ENCODE measurements at regions not wholly inside any gene's neighbourhood (a gene's known extent, or its start where the extent isn't known, plus 50 kb on each side); places are given as distances from the start of the nearest gene placed in this dataset.

DNA sequence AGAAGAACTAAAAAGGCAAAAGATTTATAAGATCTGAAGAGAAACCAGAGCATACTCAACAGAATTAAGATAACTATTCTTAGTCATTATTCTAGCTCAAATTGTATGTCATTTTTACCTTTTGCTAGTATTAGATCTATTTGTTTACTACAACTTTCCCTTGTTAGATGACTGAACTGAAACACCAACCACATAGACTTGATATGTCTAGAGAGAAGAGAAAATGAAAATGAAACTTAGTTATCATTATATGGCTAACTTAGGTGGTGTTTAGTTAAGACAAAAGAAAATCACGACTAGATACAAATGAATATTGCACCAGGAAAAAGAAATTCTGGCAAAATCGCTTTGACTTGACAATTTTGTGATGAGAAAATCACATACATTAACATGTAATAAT, 690.8 kb downstream of the PCDH18 start:
- ChIA-PET CTCF (no interaction called here), POLR2A (no interaction called here)
- H3K9me3 ChIP-seq (ENCODE audit: control insufficient read depth, insufficient read depth, low read length): no peaks in the 10 kb centered on the region
- DNase-seq (ENCODE audit: low read depth, low spot score): no peak
- no peak overlapping the region for H3K4me3 ChIP-seq (ENCODE audit: low read depth, low read length)
- H3K27me3 ChIP-seq (ENCODE audit: control insufficient read depth, insufficient read depth, low read length): no peaks in the 10 kb centered on the region
- TF ChIP-seq, protein P1, sequence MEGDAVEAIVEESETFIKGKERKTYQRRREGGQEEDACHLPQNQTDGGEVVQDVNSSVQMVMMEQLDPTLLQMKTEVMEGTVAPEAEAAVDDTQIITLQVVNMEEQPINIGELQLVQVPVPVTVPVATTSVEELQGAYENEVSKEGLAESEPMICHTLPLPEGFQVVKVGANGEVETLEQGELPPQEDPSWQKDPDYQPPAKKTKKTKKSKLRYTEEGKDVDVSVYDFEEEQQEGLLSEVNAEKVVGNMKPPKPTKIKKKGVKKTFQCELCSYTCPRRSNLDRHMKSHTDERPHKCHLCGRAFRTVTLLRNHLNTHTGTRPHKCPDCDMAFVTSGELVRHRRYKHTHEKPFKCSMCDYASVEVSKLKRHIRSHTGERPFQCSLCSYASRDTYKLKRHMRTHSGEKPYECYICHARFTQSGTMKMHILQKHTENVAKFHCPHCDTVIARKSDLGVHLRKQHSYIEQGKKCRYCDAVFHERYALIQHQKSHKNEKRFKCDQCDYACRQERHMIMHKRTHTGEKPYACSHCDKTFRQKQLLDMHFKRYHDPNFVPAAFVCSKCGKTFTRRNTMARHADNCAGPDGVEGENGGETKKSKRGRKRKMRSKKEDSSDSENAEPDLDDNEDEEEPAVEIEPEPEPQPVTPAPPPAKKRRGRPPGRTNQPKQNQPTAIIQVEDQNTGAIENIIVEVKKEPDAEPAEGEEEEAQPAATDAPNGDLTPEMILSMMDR (IDR thresholded peaks at IDR 0.05; ENCODE audit: low read depth, low read length): no peak
- H3K27ac ChIP-seq (ENCODE audit: low read depth, low read length): no peak overlapping the region

DNA sequence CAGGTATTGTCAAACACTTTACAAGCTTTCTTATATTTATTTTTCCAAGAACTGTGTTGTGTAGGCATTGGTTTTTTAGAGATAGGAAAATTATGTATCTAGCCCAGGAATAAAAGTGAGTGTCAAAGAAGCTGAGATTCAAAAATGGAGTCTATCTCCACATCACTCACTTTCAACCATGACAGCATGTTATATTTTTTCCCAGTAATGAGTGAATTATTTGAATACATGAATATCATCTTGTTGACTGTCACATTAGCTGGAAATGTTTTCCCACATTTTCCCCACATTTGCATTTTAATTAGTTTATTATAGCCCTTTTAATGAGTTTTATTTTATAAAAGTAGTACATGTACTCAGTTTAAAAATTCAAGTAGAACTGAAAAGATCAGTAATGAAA, 693.7 kb downstream of the PCDH18 start:
- no peak for DNase-seq (ENCODE audit: low read depth, low spot score)
- POLR2A ChIA-PET: no interaction called here
- TF ChIP-seq, protein P1 (IDR thresholded peaks at IDR 0.05; ENCODE audit: low read depth, low read length): no peak
- Histone ChIP-seq H3K27me3 (ENCODE audit: control insufficient read depth, insufficient read depth, low read length) (no peaks in the 10 kb centered on the region), H3K4me3 (ENCODE audit: low read depth, low read length) (no peak overlapping the region), H3K27ac (ENCODE audit: low read depth, low read length) (no peak overlapping the region), H3K9me3 (ENCODE audit: control insufficient read depth, insufficient read depth, low read length) (no peaks in the 10 kb centered on the region)
- CTCF ChIA-PET: no interaction called here

DNA sequence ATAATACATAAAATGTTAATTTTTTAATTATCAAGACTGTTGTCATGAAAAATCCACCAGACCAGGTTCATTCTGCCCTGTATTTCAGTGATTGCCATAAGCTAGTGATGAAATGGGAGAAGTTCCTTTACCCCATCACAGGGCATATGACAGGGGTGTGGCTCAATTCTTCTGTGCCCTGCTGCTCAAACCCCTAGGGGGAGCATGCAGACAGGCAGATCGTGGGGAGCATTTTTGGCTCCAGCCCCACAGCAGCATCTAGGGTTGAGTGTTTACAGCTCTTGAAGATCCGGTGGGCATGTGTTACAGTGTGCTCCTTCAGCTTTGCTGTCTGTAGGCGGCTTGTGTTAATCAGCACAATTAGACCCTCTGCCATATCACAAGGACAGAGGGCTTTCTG, 700.7 kb downstream of the PCDH18 start:
- Histone ChIP-seq H3K4me3 (ENCODE audit: low read depth, low read length) (no peak overlapping the region), H3K27me3 (ENCODE audit: control insufficient read depth, insufficient read depth, low read length) (no peaks in the 10 kb centered on the region), H3K27ac (ENCODE audit: low read depth, low read length) (no peak overlapping the region), H3K9me3 (ENCODE audit: control insufficient read depth, insufficient read depth, low read length) (no peaks in the 10 kb centered on the region)
- ChIA-PET POLR2A (no interaction called here), CTCF (no interaction called here)
- DNase-seq (ENCODE audit: low read depth, low spot score): no peak
- TF ChIP-seq, protein P1 (IDR thresholded peaks at IDR 0.05; ENCODE audit: low read depth, low read length): no peak; the same call in 1 of the 2 replicates

DNA sequence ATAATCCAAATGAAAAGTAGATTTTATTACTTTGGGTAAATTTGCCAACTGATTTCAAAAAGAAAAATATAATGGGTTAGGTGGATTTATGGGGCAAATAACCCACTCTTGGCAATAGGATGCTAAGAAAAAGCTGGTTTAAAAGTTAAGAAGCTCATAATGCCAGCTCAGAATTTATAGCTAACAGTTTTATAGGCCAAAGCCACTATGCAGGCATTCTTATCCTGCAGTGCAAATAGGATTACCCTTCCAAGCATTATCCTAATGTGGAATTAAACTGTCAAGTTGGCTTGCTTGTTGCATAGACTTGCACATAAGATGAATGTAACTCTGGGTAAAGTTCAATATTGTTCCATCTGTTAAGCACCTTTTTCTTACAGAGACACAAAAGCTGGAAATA, 703.0 kb downstream of the PCDH18 start:
- no peak for DNase-seq (ENCODE audit: low read depth, low spot score)
- Histone ChIP-seq H3K9me3 (ENCODE audit: control insufficient read depth, insufficient read depth, low read length) (no peaks in the 10 kb centered on the region), H3K27ac (ENCODE audit: low read depth, low read length) (no peak overlapping the region), H3K27me3 (ENCODE audit: control insufficient read depth, insufficient read depth, low read length) (no peaks in the 10 kb centered on the region), H3K4me3 (ENCODE audit: low read depth, low read length) (no peak overlapping the region)
- POLR2A ChIA-PET: no interaction called here
- CTCF ChIA-PET: interaction anchor here (0.6 to 0.7 kb wide), 2 partner anchors 33 to 35 kb away, joined by 3 to 4 read pairs; no protein-coding TSS in a partner anchor
- TF ChIP-seq, protein P1 (IDR thresholded peaks at IDR 0.05; ENCODE audit: low read depth, low read length): no peak

DNA sequence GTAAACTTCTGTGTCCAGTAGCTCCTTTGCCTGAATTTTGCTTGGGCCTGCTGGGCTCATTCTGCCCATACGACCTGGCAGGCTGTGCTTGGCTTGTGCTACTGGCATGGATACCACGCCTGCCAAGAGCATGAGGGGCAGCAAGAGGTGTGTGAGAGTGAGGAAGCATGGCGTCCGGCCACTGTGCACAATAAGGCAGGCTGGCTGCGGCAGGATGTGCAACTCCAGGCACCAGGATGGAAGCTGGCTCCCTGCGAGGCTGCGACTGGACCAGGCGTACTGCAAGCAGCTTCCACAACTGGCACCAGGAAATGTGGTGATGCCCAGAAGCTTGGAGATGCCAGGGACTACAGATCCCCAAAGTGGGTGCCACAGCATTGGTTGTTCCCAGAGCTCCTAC, 709.3 kb downstream of the PCDH18 start:
- Histone ChIP-seq H3K27ac (ENCODE audit: low read depth, low read length) (no peak overlapping the region), H3K9me3 (ENCODE audit: control insufficient read depth, insufficient read depth, low read length) (no peaks in the 10 kb centered on the region; the same call in 1 of the 2 replicates), H3K27me3 (ENCODE audit: control insufficient read depth, insufficient read depth, low read length) (no peaks in the 10 kb centered on the region), H3K4me3 (ENCODE audit: low read depth, low read length) (no peak overlapping the region)
- ChIA-PET POLR2A (no interaction called here), CTCF (no interaction called here)
- TF ChIP-seq, protein P1 (IDR thresholded peaks at IDR 0.05; ENCODE audit: low read depth, low read length): no peak
- no peak for DNase-seq (ENCODE audit: low read depth, low spot score)
